Astrocyte (in vitro differentiated cells and primary cell): ENCODE measurements at regions not wholly inside any gene's neighbourhood (a gene's known extent, or its start where the extent isn't known, plus 50 kb on each side); places are given as distances from the start of the nearest gene placed in this dataset.
"Not testable (repeated sequence)": the region's sequence is repeated elsewhere in the genome, so short reads cannot be mapped to it uniquely, and the experiment has no call there.

ENCODE experiments used
- DNase-seq: peaks from one replicate; pipeline ENCODE4 v3.0.0-alpha.2; 2010; ENCODE audit warnings: low read depth
- FAIRE-seq: peaks from 2 replicates; lab custom pipeline; 2011; peaks lifted over from hg19 to GRCh38; lab: Jason Lieb, UNC
- H2AFZ ChIP-seq: 2 replicates; pipeline ENCODE4 v1.6.0; 2012; ENCODE audit warnings: low read depth, low read length, inconsistent platforms
- H3K27ac ChIP-seq: 2 replicates; pipeline ENCODE4 v1.5.1; 2011; ENCODE audit warnings: low read depth, low read length, inconsistent platforms
- H3K27me3 ChIP-seq: 2 replicates; pipeline ENCODE4 v1.6.0; 2011; ENCODE audit warnings: low read length, inconsistent platforms; ENCODE audit not compliant: insufficient read depth
- H3K36me3 ChIP-seq: 2 replicates; pipeline ENCODE4 v1.5.1; 2011; ENCODE audit warnings: low read length, inconsistent platforms; ENCODE audit not compliant: insufficient read depth
- H3K4me1 ChIP-seq: 2 replicates; pipeline ENCODE4 v1.5.1; 2011; ENCODE audit warnings: low read length, inconsistent platforms; ENCODE audit not compliant: insufficient read depth
- H3K4me2 ChIP-seq: 2 replicates; pipeline ENCODE4 v1.6.0; 2012; ENCODE audit warnings: low read length, inconsistent platforms
- H3K4me3 ChIP-seq: 2 replicates; pipeline ENCODE4 v1.5.1; 2011; ENCODE audit warnings: low read depth, mild to moderate bottlenecking, low read length, inconsistent platforms; ENCODE audit not compliant: insufficient read depth
- H3K79me2 ChIP-seq: 2 replicates; pipeline ENCODE4 v1.6.0; 2012; ENCODE audit warnings: mild to moderate bottlenecking, low read length, inconsistent platforms; ENCODE audit not compliant: insufficient read depth
- H3K9ac ChIP-seq: 2 replicates; pipeline ENCODE4 v1.6.0; 2012; ENCODE audit warnings: mild to moderate bottlenecking, low read length, inconsistent platforms
- H3K9me3 ChIP-seq: 2 replicates; pipeline ENCODE4 v1.5.1; 2012; ENCODE audit warnings: low read depth, mild to moderate bottlenecking, low read length, inconsistent platforms; ENCODE audit not compliant: insufficient read depth
- H4K20me1 ChIP-seq: 2 replicates; pipeline ENCODE4 v1.6.0; 2012; ENCODE audit warnings: low read length, inconsistent platforms; ENCODE audit not compliant: insufficient read depth
- H3K27ac Mint-ChIP-seq: one replicate; pipeline ENCODE4 v1.8.0; 2021; ENCODE audit warnings: mild to moderate bottlenecking, mixed read lengths; ENCODE audit not compliant: unreplicated experiment
- H3K27me3 Mint-ChIP-seq: one replicate; pipeline ENCODE4 v1.8.0; 2021; ENCODE audit warnings: low read depth, mixed read lengths; ENCODE audit not compliant: unreplicated experiment
- H3K36me3 Mint-ChIP-seq: one replicate; pipeline ENCODE4 v1.8.0; 2021; ENCODE audit warnings: low read depth, mixed read lengths; ENCODE audit not compliant: unreplicated experiment
- H3K4me1 Mint-ChIP-seq: one replicate; pipeline ENCODE4 v1.8.0; 2021; ENCODE audit warnings: low read depth, mixed read lengths; ENCODE audit not compliant: unreplicated experiment
- H3K4me3 Mint-ChIP-seq: one replicate; pipeline ENCODE4 v1.8.0; 2021; ENCODE audit warnings: mild to moderate bottlenecking, moderate library complexity, mixed read lengths; ENCODE audit not compliant: unreplicated experiment
- H3K9me3 Mint-ChIP-seq: one replicate; pipeline ENCODE4 v1.8.0; 2021; ENCODE audit warnings: mild to moderate bottlenecking, mixed read lengths; ENCODE audit not compliant: unreplicated experiment
- CTCF ChIP-seq: IDR thresholded peaks from 2 replicates; pipeline ENCODE4 v1.5.1; 2011; ENCODE audit warnings: low read depth, mild to moderate bottlenecking, inconsistent platforms, low read length, moderate library complexity; ENCODE audit not compliant: insufficient read depth
- EZH2 ChIP-seq: IDR thresholded peaks from 2 replicates; pipeline ENCODE4 v1.6.1; 2012; ENCODE audit warnings: mild to moderate bottlenecking, low read length, inconsistent platforms; ENCODE audit not compliant: insufficient read depth

GRCh38 chr15:38115121-38115520 lies 137.5 kb upstream of the SPRED1 start:
- H3K27ac ChIP-seq = no peak overlapping the region
- H3K4me1 ChIP-seq = no peaks in the 10 kb centered on the region
- DNase-seq (no peak), FAIRE-seq (no peak)
- H3K36me3 ChIP-seq = no peaks in the 10 kb centered on the region
- H3K79me2 ChIP-seq = no peaks in the 10 kb centered on the region
- no peaks in the 10 kb centered on the region for H3K4me1 Mint-ChIP-seq
- no peaks in the 10 kb centered on the region for H3K9me3 ChIP-seq
- H3K4me2 ChIP-seq = no peak overlapping the region
- H3K4me3 Mint-ChIP-seq = no peak overlapping the region
- no peaks in the 10 kb centered on the region for H3K27me3 Mint-ChIP-seq
- H4K20me1 ChIP-seq = no peaks in the 10 kb centered on the region
- H2AFZ ChIP-seq = no peak overlapping the region
- no peak overlapping the region for H3K4me3 ChIP-seq
- H3K36me3 Mint-ChIP-seq = no peaks in the 10 kb centered on the region
- H3K9ac ChIP-seq = no peak overlapping the region
- H3K9me3 Mint-ChIP-seq = peaks cover 7% of the 10 kb centered on the region
- no peak overlapping the region for H3K27ac Mint-ChIP-seq
- no peak for TF ChIP-seq CTCF
- H3K27me3 ChIP-seq = no peaks in the 10 kb centered on the region

GRCh38 chr15:38117781-38118180 lies 134.9 kb upstream of the SPRED1 start:
- FAIRE-seq = no peak
- no peaks in the 10 kb centered on the region for H4K20me1 ChIP-seq
- H3K27me3 ChIP-seq = no peaks in the 10 kb centered on the region
- TF ChIP-seq CTCF (no peak), EZH2 (no peak)
- H3K4me2 ChIP-seq = no peak overlapping the region
- no peaks in the 10 kb centered on the region for H3K36me3 ChIP-seq
- no peaks in the 10 kb centered on the region for H3K4me1 Mint-ChIP-seq
- no peak for DNase-seq
- H3K9ac ChIP-seq = no peak overlapping the region
- H3K9me3 Mint-ChIP-seq = peaks cover 15% of the 10 kb centered on the region
- no peaks in the 10 kb centered on the region for H3K36me3 Mint-ChIP-seq
- H3K4me3 ChIP-seq = no peak overlapping the region
- H3K27me3 Mint-ChIP-seq = no peaks in the 10 kb centered on the region
- H3K4me3 Mint-ChIP-seq = no peak overlapping the region
- no peak overlapping the region for H2AFZ ChIP-seq
- H3K79me2 ChIP-seq = no peaks in the 10 kb centered on the region
- H3K4me1 ChIP-seq = no peaks in the 10 kb centered on the region
- H3K9me3 ChIP-seq = no peaks in the 10 kb centered on the region
- no peak overlapping the region for H3K27ac ChIP-seq
- no peak overlapping the region for H3K27ac Mint-ChIP-seq

GRCh38 chr15:38119865-38120264 lies 132.8 kb upstream of the SPRED1 start:
- FAIRE-seq, DNase-seq, H3K27ac ChIP-seq, H2AFZ ChIP-seq, H3K9ac ChIP-seq, H3K79me2 ChIP-seq, H3K4me1 ChIP-seq, H3K9me3 ChIP-seq, H3K36me3 ChIP-seq, H4K20me1 ChIP-seq, H3K27me3 Mint-ChIP-seq, H3K27me3 ChIP-seq, H3K27ac Mint-ChIP-seq, H3K4me3 Mint-ChIP-seq, H3K36me3 Mint-ChIP-seq, H3K4me2 ChIP-seq, H3K4me1 Mint-ChIP-seq, H3K4me3 ChIP-seq: not testable (repeated sequence)
- H3K9me3 Mint-ChIP-seq = peaks cover 21% of the 10 kb centered on the region
